ENCODE measurements at regions not wholly inside any gene's neighbourhood (a gene's known extent, or its start where the extent isn't known, plus 50 kb on each side); places are given as distances from the start of the nearest gene placed in this dataset.

DNA sequence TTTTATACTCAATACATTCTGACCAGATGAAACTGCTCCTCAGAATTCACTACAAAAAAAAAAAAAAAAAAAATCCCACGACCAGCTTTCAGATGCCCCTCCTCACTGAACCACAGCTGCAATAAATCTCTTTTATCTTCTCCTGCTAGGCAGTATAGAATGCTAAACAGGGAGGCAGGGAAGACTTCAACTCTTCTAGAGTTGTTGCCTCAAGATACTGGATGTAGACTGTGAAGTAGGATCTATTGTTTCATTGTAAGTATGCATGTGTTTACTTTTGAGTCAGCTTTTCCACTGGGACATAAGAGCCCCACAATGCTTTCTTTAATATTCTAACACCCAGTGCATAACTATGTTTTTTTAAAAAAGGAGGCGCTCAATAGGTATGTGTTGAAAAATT, 401.4 kb downstream of the TBL1XR1 start:
- no peak for DNase-seq (ENCODE audit: low read depth in 2 of 2)

DNA sequence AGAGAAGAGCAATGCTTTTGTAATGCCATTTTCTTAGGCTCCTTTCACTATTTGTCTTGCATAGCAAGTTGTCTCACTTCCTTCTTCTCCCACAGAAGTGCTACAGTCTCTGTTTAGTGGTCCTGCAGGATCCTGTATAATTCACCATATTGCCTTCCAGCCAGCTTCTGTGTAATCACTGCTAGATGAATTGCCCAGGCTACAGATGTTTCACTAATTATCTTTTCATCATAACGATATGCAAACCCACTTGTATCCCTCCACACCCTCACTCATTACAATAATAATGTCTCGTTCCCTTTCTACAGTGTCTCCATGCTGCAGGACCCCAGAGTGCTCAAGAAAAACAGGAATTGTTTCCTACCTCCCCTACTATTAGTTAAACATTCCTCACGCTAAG, 402.9 kb downstream of the TBL1XR1 start:
- DNase-seq (ENCODE audit: low read depth in 2 of 2): no peak

DNA sequence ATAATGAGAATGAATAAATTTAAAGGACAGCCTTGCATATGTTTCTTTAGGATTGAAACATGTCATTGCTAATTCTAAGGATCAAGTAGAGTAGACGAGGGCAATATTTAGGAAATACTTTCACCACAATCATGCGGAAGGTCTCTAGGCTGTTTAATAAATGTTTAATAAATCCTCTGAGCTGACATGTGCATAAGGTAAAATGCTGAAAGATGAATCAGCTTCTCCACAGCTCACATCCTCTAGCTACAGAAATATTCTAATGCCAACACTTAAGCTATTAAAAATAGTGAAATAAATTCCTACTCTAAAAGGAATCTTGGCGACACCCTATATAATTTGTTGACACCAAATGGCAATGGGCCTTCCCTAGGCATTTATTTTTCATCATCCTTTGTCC, 407.3 kb downstream of the TBL1XR1 start:
- DNase-seq (ENCODE audit: low read depth in 2 of 2): no peak

DNA sequence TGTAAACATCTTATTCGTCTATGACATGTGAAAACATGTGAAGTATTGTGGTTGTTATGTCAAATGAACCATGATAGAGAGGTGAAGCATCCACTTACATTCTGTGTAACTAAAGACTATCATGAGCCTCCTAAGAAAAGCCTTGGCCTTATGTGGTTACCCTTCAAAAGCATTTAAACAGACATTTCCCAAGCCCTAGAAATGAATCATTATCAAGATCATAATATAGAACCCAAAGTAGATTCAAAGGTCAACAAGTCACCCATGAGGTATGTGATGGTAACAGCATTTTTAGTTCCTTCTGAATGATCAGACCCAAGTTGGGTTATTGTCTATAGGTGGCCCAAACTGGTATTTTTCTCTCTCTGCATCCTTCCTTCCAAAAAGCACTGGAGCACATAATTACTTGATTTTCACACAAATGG, 408.0 kb downstream of the TBL1XR1 start:
- DNase-seq (ENCODE audit: low read depth in 2 of 2): no peak

DNA sequence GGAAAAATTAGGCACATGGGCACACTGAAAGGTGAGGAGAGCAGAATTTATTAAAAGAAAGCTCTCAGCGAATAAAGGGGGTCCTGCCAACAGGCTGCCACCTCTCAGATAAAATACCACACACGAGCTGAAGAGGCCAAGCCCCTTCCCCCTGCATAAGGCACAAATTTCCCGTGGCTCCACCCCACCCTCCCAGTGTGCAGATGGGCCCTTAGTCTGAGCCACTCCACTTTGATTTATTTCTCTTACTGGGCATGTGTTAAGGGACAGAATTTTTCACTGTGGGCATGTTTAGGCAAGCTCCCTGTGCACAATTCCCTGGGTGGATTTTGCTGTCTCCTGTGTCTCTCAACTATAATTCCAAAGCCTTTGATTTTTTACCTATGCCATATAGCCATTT, 409.8 kb downstream of the TBL1XR1 start:
- no peak for DNase-seq (ENCODE audit: low read depth in 2 of 2)

DNA sequence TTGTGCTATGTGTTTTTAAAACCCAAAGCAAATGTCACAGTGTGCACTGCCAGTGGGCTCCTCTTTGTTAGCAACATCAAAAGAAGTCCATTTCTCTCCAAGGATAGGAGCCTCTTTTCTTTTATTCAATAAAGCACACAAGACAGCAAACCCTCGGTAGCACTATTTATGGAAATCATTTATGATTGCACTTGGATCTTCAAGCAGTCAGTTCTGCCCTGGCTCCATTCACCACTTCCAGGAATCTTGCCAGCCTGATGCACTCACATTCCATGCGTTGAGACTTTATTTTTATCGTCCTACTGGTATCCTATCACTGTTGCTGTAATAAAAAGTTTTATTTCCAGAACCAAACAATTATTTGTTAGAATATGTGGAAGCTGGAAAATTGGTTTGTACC, 412.1 kb downstream of the TBL1XR1 start:
- DNase-seq (ENCODE audit: low read depth in 2 of 2): no peak

DNA sequence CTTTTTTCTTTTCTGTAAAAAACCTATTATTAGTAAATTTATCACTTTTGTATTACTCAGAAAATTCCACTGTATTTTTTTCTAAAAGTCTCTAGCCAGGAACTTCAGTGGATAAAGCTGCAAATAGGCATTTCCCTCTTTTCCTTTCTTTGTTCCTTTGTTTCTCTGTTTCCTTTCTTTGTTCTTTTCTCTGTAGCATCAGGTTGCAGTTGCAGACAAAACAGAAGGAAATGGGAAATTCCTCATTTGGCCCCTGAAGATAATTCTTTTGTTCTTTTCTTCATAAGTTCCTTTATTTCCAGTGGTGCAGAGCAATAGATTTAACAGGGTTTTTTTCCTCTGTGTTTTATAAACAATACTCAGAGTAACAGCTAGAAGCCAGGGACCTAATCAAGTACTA, 416.5 kb downstream of the TBL1XR1 start:
- no peak for DNase-seq (ENCODE audit: low read depth in 2 of 2)

DNA sequence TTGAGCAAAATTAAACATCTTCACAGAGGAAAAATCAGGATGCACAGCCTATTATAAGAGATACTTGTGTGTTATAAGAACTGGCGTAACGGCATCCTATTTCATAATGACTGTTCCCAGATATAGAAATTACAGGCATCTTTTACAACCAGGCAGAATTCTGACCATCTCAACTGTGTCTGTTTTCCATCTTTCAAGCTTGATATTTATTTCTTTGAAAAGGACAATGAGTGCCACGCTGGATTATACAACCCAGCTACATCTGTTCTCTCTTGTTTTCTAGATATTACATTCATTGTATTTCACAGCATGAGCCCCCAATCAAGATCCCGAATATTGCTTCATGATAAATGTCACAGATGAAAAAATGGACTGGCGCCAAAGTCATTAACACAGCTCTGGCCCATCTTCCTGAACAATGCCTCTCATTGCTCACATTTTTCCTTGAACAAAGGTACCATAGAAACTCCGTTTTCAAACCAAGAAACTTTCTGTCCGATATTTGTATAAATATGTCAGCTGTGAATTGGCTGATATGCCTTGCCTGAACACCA, 420.6 kb downstream of the TBL1XR1 start:
- DNase-seq (ENCODE audit: low read depth in 2 of 2): no peak

DNA sequence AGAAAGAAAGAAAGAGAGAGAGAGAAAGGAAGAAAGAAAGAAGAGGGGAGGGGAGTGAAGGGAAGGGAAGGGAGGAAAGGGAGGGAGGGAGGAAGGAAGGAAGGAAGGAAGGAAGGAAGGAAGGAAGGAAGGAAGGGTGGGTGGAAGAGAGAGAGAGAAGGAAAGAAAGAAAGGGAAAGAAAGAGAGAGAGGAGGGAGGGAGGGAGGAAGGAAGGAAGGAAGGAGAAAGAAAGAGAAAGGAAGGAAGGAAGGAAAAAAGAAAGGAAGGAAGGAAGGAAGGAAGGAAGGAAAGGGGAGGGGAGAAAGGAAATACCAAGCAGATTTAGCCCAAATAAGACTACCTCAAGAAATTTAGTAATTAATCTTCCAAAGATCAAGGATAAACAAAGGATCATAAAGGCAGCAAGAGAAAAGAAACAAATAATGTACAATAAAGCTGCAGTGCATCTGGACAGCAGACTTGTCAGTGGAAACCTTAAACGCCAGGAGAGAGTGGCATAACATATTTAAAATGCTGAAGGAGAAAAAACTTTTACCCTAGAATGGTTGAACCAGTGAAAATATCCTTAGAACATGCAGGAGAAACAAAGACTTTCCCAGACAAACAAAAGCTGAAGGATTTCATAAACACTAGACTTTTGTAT, 427.6 kb downstream of the TBL1XR1 start:
- DNase-seq (ENCODE audit: low read depth in 2 of 2): no peak

DNA sequence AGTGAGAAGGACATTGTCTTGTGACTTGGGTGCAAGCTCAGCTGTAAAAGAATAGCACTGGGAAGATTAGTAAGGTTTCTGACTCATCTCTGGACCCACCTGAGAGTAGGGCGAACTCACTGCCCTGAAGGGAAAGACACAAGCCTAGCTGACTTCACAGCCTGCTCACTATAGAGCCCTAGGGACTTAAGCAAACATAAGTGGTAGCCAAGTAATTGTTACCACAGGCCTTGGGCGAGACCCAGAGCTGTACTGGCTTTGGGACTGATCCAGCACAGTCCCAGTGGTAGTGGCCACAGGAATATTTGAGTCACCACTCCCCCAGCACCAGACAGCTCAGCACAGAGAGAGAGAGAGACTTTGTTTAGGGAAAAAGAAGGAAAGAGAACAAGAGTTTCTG, 429.9 kb downstream of the TBL1XR1 start:
- DNase-seq (ENCODE audit: low read depth in 2 of 2): no peak

DNA sequence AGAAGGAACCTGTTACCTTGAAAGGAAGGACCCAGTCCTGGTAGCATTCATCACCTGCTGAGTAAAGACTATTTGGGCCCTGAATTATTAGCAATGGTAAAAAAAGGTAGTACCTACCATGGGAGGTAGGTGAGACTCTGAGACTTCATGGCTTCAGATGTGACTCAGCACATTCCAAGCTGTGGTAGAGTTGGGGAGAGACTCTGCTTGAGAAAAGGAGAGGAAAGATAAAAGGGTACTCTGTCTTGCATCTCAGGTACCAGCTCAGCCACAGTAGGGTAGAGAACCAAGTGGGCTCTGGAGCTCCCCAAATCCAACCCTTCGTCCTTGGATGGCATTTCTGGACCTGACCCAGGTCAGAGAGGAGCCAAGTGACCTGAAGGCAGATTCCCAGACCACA, 430.4 kb downstream of the TBL1XR1 start:
- DNase-seq (ENCODE audit: low read depth in 2 of 2): no peak

DNA sequence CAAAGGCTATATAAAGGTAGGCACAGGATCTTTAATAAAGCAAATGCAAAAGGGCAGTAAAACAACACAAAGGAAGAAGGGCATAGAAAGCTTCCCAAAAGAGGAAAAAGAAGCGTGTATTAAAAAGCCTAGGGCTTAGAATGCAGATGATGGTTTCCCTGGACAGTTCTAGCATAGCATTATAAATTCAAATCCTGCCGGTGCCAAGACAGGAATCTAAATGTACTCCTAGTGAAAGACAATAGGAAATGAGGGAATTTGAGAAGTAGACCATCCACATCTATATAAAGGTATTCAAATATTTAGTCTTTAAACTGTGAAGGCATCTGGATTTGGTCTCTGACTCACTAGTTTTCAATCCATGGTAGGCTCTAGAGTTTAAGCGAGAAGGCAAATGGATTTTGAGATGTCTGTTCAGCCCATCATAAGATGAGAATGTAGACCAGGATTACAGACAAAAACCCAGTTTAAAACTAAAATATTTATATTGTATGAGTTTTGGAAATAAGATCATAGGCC, 431.8 kb downstream of the TBL1XR1 start:
- DNase-seq (ENCODE audit: low read depth in 2 of 2): no peak

DNA sequence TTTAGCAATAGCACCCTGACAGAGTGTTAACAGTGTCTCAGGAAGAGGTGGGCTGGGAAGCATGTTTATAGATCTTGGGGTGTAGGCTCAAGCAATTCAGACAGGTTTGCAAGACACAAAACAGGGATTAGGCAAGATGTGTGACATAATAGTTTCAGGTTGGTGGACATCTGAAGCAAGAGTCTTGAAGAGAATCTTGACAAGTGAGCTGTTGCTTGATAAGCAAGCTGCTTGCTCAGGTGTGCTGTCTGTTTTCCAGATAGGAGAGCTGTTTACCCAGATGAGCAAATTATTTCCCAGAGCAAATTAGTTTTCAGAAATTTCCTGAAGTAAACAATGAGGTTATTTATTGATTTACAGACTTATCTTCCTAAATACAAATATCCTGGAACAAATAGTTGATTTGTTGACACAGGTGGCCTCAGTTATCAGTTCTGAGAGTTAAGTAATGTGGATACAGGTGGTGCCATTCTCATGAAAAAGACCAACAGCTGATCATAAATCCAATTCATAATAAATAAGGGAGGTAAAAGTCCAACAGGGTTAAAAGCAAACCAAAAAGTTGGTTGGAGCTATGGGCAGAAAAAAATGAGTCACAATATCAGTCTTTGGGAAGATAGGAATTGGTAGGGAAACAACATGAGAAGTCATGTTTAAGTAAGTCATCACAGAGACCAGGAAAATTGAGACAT, 437.3 kb downstream of the TBL1XR1 start:
- DNase-seq (ENCODE audit: low read depth in 2 of 2): no peak

DNA sequence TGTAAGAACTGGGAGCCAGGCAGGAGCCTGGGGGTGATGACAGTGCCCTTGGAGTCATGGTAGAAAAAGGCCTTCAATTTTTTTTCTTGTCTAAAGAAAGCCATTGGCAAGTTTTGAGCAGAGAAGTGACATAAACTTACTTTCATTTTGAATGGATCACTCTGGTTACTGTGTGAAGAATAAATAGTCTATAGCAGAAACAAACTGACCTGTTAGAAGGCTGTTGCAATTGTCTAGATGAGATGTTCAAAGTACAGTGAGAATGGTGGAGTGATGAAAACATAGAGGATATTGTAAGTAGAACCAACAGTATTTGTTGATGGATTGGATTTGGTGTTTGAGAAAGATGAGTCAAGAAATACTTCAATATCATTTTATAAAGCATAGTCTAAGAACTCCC, 439.9 kb downstream of the TBL1XR1 start:
- DNase-seq (ENCODE audit: low read depth in 2 of 2): no peak

DNA sequence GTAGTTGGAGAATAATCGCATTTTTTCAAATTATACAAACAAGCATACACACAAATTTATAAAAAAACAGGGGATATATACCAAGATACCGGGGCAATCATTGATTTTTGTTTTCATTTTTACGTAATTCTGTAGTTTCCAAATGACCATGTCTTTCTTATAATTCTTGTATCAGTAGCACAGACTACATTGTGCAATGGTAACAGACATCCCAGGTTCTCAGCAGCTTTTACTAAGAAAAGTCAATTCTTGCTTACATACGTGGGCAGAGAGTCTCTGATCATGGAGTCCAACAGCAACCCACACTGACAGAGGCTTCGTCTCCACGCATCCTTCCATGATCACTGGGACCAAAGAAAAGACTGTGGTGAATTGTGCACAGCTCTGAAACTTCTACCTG, 441.3 kb downstream of the TBL1XR1 start:
- DNase-seq (ENCODE audit: low read depth in 2 of 2): no peak

DNA sequence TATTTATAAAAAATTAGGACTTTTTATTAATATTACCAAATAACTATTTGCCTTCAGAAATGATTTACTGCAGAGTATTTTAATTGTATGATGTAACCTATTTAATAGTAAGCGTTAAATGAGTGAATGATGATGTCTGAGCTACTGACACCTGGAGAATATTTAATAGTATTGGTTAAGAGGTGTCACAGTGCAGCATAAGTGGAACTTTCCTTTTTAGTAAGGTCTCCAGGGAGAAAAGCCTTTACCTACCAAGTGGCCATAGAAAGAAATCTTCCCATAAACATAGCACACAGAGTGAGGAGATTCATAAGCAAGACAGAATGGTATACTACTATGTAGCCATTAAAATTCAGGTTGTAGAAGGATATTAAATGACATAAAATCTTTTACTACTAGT, 441.7 kb downstream of the TBL1XR1 start:
- no peak for DNase-seq (ENCODE audit: low read depth in 2 of 2)

DNA sequence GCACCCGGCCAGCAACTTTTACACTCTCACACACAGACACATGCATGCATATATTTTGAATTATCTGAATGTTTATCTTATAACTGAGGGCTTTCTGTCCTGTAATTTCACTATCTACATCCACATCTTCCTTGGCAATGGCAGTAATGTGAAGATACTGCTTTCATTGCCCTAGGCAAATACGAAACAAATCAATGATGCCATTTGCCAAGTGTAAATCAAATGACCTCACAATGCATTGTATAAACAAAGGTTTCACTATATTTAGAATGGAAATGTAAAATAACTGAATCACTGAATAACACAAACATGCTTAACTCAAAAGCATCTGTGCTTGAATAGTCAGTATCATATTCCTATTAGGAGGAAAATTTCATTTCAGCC, 455.6 kb downstream of the TBL1XR1 start:
- no peak for DNase-seq (ENCODE audit: low read depth in 2 of 2)

DNA sequence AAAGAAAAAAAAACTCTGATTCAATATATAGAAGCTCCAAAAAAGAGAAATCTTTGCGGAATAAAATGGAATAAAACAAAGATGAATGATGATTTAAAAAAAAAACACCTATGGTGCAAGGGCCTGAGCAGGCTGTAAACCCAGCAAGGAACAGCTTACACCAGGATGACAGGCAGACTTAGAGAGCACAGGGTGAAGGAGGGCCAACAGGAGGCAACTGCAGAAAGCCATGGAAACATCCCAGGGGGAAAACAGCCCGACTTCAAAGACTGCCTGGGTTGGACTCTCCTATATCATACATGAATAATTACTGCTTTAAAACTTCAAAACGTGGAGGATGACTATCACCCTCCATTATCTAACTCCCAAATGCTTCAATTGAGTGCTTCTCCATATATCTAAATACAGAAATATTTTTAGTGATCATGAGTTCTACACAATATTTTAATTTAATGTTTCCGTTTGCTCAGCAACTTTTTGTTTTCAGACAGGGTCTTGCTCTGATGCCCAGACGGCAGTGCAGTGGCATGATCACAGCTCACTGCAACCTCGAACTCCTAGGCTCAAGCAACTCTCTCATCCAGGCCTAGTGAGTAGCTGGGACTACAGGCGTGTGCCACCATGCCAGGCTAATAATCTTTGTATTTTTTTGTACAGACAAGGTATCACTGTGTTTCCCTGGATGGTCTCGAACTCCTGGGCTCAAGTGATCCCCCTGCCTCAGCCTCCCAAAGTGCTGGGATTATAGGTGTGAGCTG, 456.2 kb downstream of the TBL1XR1 start:
- DNase-seq (ENCODE audit: low read depth in 2 of 2): no peak

DNA sequence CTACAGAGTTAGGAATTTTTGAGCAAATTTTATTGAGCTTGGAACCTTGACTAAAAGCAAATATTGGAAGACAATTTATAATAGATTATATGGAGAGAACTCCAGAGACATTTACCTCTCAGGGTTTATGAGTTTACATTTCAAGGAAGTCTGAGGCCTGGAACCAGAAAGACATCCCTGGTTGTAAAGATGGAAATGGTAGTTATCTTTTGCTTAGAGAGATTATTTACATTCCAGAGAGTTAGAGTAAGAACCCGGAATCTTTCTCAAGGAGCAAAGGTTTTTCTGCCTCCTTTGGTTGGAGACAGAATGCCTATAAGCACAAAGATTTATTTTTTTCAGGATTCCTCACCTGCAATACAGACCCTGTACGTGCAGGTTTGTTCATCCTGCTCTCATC, 458.1 kb downstream of the TBL1XR1 start:
- no peak for DNase-seq (ENCODE audit: low read depth in 2 of 2)

DNA sequence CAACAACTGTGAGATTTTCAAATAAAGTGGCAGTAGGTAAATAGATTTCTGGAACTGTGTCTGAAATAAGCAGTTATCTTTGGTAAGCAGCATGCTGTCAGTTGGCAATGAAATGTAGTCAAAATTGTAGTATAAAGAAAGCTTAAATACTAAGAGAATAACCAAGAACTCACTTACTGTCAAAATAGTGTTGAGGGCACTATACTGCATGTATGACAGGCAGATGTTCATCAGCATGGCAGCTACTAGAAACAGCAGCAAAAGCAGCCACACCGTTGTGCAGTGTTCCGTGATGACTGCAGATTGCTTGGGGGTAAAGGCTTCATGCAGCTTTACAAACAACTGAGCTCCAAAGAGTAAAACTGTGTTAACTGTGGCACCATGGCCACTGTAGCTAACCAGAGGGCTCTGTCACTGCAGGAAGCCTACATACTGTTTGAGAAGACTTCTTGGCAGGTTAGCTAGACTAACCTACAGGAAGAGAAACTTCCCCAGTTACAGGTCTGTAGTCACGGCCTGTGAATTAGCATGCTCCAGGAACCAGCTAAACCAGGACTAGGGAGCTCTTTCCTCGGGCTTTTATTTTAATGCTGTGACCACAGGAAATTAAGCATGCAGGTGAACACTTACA, 459.7 kb downstream of the TBL1XR1 start:
- no peak for DNase-seq (ENCODE audit: low read depth in 2 of 2)

DNA sequence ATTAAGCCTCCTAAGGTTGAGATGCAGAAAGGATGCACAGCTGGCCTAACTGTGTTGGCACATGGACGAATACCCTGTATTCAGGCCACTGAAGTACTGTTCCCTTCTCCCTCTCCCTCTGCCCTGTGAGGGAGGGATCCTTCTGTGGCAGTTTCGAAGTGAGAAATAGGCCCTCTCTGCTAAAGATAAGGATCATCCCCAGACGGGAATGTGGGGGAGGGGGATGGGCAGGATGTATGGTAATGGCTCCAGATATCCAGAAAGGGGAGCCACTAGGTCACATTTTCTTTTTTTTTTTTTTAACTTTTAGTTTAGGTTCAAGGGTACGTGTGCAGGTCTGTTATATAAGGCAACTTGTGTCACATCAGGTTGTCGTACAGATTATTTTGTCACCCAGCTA, 463.1 kb downstream of the TBL1XR1 start:
- no peak for DNase-seq (ENCODE audit: low read depth in 2 of 2)

DNA sequence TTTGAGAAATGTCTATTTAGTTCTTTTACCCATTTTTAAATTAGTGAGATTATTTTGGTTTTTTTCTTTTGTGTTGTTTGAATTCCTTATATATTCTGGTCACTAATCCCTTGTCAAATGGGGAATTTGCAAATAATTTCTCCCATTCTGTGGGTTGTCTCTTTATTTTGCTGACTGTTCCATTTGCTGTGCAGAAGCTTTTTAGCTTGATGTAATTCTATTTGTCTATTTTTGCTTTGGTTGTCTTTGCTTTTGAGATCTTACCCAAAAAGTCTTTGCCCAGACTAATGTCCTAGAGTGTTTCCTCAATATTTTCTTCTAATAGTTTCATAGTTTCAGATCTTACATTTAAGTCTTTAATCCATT, 472.9 kb downstream of the TBL1XR1 start:
- DNase-seq (ENCODE audit: low read depth in 2 of 2): no peak

All from stimulated activated CD4-positive, alpha-beta T cell treated with anti-CD3 and anti-CD28 coated beads, Interleukin-12 subunit alpha, Interleukin-12 subunit beta, amount 100 ng/mL, for 24 hours (primary cell).